ENCODE measurements at regions not wholly inside any gene's neighbourhood (a gene's known extent, or its start where the extent isn't known, plus 50 kb on each side); places are given as distances from the start of the nearest gene placed in this dataset.

DNA sequence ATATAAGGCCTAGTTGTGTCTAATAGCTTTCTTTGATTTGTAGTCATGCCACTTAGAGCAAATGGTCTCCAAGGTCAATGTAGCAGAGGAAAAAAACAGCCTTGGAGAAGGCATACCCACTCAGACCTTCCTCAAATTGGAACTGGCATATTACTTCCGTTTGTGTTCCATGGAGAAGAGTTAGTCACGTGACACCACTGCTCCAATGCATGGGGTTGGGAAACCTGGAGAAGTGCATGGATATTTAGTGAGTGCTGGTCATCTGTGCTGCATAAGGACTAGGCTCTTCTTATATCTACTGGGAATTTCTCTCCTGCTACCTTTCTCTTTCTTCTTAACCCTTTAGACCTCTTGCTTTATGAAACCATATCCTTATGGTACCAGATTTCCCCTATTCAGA is 167.8 kb downstream of the BACH1 start:
- Mint-ChIP-seq H3K9me3 (no peaks in the 10 kb centered on the region), H3K4me3 (no peak overlapping the region), H3K27ac (no peak overlapping the region), H3K27me3 (no peaks in the 10 kb centered on the region), H3K4me1 (peaks cover 11% of the 10 kb centered on the region), H3K36me3 (peaks cover 19% of the 10 kb centered on the region)
- ATAC-seq, result no peak

DNA sequence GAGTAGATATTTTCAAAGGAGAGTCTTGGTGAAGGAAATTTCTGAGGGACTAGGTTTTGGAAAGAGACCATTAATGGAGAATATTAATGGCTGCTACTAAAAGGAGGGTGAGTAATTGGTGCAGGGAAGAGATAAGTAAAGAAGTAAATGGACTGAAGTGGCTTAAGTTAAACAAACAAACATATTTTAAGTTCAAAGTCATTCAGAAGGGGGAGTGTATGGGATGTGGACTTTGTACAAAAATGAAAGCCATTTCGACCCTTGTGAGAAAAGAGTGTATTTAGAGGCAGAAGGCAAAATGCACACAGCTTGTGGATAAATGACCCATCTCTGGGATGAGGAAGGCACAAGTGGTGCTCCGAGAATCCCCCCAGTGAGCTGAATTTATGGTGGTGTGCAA is 171.7 kb downstream of the BACH1 start:
- Mint-ChIP-seq H3K36me3 (peaks cover 27% of the 10 kb centered on the region), H3K4me1 (peaks cover 16% of the 10 kb centered on the region), H3K27ac (no peak overlapping the region), H3K4me3 (no peak overlapping the region), H3K9me3 (no peaks in the 10 kb centered on the region), H3K27me3 (no peaks in the 10 kb centered on the region)
- no peak for ATAC-seq

- Mint-ChIP-seq H3K4me1 (peaks cover 23% of the 10 kb centered on the region), H3K9me3 (no peaks in the 10 kb centered on the region), H3K36me3 (peaks cover 12% of the 10 kb centered on the region), H3K27ac (no peak overlapping the region), H3K27me3 (no peaks in the 10 kb centered on the region), H3K4me3 (no peak overlapping the region)
- ATAC-seq, result no peak
Measured at GRCh38 chr21:29473808-29474207, 175.1 kb downstream of the BACH1 start.

DNA sequence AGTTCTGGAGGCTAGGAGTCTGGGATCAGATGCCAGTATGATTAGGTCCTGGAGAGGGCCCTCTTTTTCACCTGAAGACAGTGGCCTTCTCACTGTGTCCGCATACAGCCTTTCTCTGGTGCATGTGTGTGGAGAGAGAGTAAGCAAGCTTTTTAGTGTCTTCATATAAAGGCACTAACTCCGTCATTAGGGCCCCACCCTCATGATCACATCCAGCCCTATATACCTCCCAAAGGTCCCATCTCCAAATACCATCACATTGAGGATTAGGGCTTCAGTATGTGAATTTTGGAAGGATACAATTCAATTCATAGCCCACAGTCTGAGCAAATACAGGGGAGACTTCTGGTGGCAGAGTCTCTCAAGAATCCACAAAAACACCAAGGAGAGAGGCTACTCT is 176.6 kb downstream of the BACH1 start:
- H3K36me3 Mint-ChIP-seq, result peaks cover 12% of the 10 kb centered on the region
- peaks cover 20% of the 10 kb centered on the region for H3K4me1 Mint-ChIP-seq
- no peak for ATAC-seq
- H3K27me3 Mint-ChIP-seq, result no peaks in the 10 kb centered on the region
- H3K4me3 Mint-ChIP-seq, result no peak overlapping the region
- no peaks in the 10 kb centered on the region for H3K9me3 Mint-ChIP-seq
- H3K27ac Mint-ChIP-seq, result no peak overlapping the region

DNA sequence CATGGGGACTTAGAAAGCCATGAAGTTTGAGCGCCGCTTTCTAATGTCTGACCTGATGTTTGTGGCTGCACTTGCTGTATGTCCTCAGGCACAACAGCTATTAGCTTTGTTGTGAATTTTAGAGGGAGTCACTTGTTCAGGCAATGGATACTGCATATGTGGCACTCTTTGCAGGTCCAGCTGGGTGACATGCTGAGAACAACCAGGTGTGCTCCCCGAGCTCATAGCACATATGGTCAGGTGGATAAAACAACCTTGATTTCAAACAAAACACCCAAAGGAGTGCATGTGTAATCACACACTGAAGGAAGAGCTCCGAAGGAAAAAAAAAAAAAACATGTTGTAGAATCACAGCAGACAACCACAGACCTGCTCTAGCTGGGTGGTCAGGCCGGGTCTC is 178.6 kb downstream of the BACH1 start:
- no peak overlapping the region for H3K27ac Mint-ChIP-seq
- no peaks in the 10 kb centered on the region for H3K27me3 Mint-ChIP-seq
- no peaks in the 10 kb centered on the region for H3K9me3 Mint-ChIP-seq
- ATAC-seq, result no peak
- H3K4me1 Mint-ChIP-seq, result peaks cover 7% of the 10 kb centered on the region
- no peak overlapping the region for H3K4me3 Mint-ChIP-seq
- H3K36me3 Mint-ChIP-seq, result peaks cover 12% of the 10 kb centered on the region

GRCh38 chr21:29477941-29478340 is 179.2 kb downstream of the BACH1 start:
- Mint-ChIP-seq H3K27ac (no peak overlapping the region), H3K4me3 (no peak overlapping the region), H3K9me3 (no peaks in the 10 kb centered on the region), H3K4me1 (peaks cover 7% of the 10 kb centered on the region), H3K27me3 (no peaks in the 10 kb centered on the region), H3K36me3 (peaks cover 14% of the 10 kb centered on the region)
- ATAC-seq, result no peak

DNA sequence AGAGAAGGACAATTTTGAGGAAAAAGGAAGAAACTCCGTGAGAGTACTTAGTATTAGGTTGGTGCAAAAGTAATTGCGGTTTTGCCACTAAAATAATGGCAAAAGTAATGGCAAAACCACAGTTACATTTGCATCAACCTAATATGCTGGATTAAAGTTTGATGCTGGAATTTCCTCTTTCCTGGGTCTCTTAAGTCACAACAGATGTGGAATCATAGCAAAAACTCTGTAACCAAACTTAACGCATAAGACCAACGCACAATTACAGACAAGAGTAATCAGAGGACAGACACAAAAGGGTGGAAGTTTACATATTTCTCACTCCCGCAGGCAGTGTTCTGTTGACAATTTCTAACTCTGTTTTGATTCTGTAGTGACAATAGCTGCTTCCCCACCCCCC is 182.4 kb downstream of the BACH1 start:
- Mint-ChIP-seq H3K27ac (no peak overlapping the region), H3K4me3 (no peak overlapping the region), H3K27me3 (no peaks in the 10 kb centered on the region), H3K36me3 (peaks cover 26% of the 10 kb centered on the region), H3K9me3 (no peaks in the 10 kb centered on the region), H3K4me1 (peaks cover 6% of the 10 kb centered on the region)
- ATAC-seq, result no peak

- no peak for ATAC-seq
- no peak overlapping the region for H3K4me3 Mint-ChIP-seq
- no peaks in the 10 kb centered on the region for H3K9me3 Mint-ChIP-seq
- peaks cover 26% of the 10 kb centered on the region for H3K36me3 Mint-ChIP-seq
- no peaks in the 10 kb centered on the region for H3K27me3 Mint-ChIP-seq
- H3K4me1 Mint-ChIP-seq, result peaks cover under 1% of the 10 kb centered on the region
- no peak overlapping the region for H3K27ac Mint-ChIP-seq
Measured at GRCh38 chr21:29481641-29482040, 182.9 kb downstream of the BACH1 start.

GRCh38 chr21:29486306-29486807 is 187.6 kb downstream of the BACH1 start:
- Mint-ChIP-seq H3K9me3 (no peaks in the 10 kb centered on the region), H3K27ac (no peak overlapping the region), H3K4me3 (no peak overlapping the region), H3K4me1 (no peaks in the 10 kb centered on the region), H3K27me3 (no peaks in the 10 kb centered on the region), H3K36me3 (peaks cover 33% of the 10 kb centered on the region)
- no peak for ATAC-seq
